Frontal cortex (tissue), 3 donors: ENCODE measurements at regions not wholly inside any gene's neighbourhood (a gene's known extent, or its start where the extent isn't known, plus 50 kb on each side); places are given as distances from the start of the nearest gene placed in this dataset.

ENCODE experiments used
- DNase-seq, 2 donors: peaks; one replicate each; pipeline ENCODE4 v3.0.0; 2012; ENCODE audit warnings: low spot score in 2 of 2
- FAIRE-seq: peaks from 2 replicates; lab custom pipeline; 2012; peaks lifted over from hg19 to GRCh38; lab: Jason Lieb, UNC
- donor health status: control.
- donor health status: control.
- donor health status: control.

DNA sequence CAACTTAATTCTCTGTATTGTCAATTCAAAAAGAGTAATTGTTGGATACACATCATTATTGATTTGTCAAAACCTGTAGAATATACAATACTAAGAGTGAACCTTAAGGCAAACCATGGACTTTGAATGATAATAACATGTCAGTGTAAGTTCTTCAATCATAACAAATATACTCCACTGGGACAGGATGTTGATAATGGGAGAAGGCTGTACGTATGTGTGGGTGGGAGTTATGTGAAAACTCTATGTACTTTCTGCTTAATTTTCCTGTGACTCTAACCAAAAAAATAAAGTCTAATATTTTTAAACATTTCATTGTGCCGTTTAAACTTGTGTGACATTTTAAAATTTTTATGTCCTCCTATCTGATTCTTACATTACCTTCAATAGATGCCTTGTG, 526.7 kb downstream of the SUCLA2 start:
- DNase-seq = no peak

DNA sequence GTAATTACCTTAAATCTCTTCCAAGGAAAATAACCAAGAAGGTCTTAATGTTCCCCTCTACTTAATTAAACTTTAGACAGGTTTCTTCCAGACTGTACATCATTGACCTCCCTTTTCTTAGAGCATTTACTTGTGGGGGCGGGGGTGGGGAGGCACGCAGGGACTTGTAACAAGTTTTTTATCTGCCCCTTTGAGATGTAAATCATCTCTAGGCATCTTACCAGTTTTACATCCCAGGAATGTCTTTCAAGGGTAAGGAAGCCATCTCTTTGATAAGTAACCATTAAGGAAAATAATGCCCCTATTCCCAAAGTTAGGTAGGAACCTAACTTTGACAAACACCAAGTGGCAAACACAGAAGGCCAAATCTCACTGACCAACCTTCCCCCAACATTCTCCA, 528.6 kb downstream of the SUCLA2 start:
- FAIRE-seq = no peak
- no peak for DNase-seq

More for the DNA sequence above, 526.7 kb downstream of the SUCLA2 start:
- FAIRE-seq = no peak

DNA sequence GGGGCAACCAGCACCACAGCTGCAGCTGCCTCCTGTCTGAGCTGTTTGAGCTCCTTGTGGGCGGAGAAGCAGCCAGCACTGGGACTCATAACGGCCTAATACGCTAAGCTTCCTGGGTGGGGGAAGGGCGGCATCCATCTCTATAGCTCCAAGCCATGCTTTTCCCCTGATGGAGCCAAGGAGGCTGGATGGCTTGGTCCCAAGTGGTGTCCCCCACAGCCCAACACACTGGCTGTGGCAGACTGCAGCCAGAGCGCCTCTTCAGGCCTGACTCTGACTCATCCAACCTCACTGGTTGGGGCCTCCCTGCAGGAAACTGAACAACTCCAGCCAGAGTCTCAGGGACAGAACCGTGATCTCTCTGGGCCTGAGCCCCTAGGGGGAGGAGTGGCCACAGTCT, 537.3 kb downstream of the SUCLA2 start:
- no peak for FAIRE-seq
- DNase-seq = no peak

DNA sequence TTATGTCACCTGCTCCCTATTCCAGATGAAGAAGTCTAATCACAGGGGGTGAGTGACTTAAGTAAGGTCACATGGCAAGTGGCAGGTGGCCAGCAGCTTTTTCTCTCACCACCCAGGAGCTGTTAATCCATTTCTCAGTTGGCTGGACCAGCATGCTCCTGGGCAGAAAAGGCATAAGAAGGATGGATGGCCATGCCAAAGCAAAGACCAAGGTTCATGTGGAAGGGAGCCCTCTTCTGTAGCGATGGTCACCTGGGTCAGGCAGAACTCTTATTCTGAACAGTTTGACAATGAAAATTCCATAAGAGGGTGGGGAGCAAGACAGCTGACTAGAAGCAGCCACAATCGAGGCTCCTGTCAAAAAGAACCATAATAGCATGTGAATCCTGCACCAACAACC, 538.1 kb downstream of the SUCLA2 start:
- DNase-seq = no peak
- no peak for FAIRE-seq

DNA sequence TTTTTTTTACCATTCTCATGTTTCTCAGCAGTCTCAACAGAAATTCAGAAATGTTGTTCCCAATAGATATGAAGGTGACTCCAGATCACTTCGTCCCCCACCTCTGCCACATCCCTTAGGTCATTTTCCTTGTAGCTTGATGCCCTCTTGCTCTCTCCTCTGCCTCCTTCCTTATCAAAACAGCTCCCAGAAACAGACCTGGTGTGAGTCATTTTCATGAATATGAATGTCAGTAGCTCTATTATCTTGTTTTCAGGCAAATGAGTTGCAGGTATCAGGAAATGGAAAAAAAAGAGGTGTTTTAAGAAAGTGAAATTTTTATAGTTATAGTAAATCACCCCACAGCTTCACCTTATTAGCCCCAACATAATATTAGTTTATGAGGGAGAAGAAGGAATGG, 539.3 kb downstream of the SUCLA2 start:
- FAIRE-seq (no peak), DNase-seq (no peak)

DNA sequence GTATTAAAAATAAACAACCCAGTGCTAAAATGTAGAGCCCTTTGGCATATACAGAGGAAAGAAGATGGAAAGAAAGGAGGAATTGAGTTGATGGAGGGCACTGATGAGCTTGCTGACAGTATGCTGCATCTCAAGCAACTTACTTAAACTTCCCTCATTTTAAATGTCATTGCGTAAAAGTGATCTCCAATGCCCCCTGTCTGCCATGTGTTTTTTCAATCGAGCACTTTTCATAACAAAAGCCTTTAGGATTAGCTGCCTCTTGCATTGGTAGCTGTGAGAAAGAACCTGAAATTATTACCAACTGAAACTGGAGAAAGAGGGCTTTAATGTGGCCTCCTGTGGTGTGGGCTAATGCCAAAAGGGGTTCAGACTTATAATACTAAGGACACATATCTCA, 541.6 kb downstream of the SUCLA2 start:
- FAIRE-seq = no peak

DNA sequence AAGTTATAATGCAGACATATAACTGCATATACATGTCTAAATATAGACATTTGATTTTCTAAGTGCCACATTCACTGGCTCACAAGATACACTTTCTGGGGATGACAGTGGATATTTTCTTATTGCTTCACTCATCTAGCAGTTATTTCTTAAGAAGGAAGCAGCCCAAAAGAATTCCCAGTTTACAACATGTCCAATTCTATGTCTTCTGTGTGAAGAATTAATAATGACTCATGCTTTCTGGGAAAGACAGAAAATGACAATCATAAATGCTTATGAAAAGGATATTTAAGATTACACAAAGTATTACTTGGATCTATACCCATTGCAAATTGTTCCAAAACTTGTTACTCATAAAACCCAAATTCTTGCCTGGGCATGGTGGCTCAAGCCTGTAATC, 543.4 kb downstream of the SUCLA2 start:
- no peak for FAIRE-seq
- no peak for DNase-seq

More for the DNA sequence above, 541.6 kb downstream of the SUCLA2 start:
- DNase-seq = no peak

DNA sequence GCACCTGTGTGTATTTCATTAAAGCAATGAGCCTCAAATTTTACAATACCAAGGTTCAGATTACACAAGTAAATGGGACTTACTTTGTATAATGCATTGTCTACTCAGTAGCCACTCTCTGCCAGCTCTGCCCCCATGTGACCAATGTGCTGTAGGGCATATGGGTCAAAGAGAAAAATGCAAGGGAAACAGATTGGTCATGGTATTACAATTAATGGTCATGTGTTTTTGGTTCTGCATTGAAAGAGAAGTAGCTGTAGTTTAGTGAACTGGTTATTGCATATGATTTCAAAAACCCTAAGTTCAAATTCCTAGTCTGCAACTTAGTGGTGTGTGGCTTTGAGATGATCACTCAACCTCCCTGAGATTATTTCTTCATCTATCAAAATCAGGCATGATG, 545.4 kb downstream of the SUCLA2 start:
- FAIRE-seq (no peak), DNase-seq (no peak)

DNA sequence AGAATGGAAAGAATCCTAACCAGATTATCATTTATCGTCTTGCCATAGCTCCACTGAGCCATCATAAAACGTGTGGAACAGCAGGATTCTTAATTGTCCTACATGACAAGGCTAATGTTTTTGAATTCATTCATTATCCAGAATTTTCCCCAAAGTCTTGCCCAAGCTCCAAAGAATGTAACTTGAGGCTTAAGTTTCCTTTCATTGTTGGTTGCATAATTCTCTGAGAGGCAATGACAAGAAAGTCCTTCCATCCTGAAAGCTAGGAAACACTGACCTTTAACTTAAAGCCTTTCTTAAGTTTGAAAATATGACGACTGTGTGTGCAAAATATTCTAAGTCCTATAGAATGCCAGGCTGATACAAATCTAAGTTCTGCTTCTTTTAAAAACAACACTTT, 546.1 kb downstream of the SUCLA2 start:
- FAIRE-seq = no peak
- no peak for DNase-seq

DNA sequence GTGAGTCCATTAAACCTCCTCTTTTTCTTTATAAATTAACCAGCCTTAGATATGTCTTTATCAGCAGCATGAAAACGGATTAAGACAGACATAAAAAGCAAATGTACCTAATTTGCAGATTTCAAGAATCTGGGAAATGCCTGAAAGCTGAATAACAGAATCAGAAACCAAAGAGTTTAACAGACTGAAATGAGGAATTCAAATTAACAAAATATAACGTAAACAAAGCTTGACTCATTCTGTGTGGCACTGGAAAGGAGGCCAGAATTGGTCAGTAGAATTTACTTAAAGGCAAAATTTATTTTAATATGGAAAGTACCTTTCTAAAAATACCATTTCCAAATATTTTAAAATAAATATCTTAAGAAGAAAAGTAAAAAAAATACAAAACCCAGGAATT, 540.6 kb upstream of the HTR2A start:
- FAIRE-seq = peak; percentile 52

DNA sequence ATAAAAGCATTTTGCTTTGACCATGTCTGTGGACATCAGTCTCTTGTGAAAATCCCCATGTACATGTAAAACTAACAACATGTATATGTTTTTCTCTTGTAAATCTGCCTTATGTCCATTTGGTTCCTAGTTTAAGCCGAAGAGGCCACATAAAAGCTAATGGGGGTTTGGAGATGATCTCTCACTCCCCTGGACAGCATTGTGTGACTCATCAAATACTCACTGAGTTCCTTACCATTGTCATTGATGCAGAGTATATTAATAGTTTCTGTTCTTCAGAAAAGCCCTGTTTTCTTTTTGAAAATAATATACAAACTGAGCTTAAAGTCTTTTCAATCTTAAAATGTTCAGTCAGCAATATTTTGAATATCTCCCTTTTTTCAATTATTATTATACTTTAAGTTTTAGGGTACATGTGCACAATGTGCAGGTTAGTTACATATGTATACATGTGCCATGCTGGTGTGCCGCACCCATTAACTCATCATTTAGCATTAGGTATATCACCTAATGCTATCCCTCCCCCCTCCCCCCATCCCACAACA, 536.7 kb upstream of the HTR2A start:
- no peak for DNase-seq

More for the DNA sequence above, 540.6 kb upstream of the HTR2A start:
- DNase-seq = no peak

DNA sequence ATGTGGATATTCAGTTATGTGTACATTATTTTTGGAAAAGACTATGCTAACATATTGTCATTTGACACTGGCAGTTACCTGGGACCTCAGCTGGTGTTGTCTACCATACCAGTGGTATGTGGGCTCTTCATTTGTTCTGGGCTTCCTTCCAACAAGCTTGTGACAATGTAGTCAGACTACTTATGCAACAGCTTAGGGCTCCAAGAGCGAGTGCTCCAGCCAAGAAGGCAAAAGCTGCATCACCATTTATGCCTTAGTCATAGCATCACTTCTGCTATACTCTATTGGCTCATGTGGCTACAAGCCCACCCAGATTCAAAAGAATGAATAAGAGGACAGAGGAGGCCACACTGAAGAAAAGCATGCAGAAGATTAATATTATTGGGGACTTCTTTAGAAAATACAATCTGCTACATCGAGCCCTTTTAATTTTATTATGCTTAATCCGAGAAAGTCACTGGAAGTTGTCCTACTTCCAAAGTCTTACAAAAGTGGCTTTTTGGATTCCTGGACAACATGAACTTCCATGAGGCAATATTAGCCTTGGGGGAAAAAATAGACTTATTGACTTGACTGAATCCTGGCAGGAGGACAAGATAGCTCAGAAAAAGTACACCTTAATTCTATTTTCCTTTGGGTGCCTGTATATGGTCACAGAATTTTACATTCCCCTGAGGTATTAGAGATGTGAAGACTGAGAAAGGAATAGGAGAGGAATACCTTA, 529.4 kb upstream of the HTR2A start:
- no peak for FAIRE-seq
- no peak for DNase-seq

More for the DNA sequence above, 536.7 kb upstream of the HTR2A start:
- no peak for FAIRE-seq

DNA sequence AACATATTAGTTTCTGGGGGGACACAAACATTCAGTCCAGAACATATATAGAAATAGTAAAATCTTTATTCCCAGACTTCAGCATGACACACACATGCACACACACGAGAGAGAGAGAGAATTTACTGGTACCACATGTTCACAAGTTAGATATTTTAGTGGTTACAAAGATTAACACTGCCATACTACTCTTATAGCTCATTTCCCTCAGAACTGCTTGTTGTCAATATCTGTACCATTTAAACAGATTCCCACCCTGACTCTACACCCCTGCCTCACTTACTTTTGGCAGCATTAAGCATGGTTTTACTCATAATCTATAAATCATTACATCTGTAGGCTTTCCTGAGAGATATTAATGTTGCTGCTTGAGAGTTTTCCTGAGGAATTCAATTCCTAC, 524.7 kb upstream of the HTR2A start:
- no peak for FAIRE-seq
- no peak for DNase-seq

DNA sequence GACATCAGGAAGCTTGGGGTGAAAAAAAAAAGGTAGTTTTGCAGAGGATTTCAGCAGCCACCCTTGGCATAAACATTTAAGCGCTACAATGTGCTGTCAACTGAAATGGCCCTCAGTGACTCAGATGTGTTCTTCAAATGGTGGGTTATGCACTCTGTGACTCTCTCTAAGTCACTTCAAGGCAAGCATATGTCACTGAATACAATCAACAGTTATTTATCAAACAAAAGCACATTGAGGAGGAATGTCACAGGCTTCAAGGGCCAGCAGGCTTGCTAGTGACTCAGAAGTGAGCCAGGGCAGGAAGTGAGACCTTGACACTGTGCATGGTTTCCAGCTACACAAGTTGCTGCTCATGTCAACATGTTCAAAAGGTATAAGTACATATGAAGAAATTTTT, 523.7 kb upstream of the HTR2A start:
- FAIRE-seq = no peak
- no peak for DNase-seq

DNA sequence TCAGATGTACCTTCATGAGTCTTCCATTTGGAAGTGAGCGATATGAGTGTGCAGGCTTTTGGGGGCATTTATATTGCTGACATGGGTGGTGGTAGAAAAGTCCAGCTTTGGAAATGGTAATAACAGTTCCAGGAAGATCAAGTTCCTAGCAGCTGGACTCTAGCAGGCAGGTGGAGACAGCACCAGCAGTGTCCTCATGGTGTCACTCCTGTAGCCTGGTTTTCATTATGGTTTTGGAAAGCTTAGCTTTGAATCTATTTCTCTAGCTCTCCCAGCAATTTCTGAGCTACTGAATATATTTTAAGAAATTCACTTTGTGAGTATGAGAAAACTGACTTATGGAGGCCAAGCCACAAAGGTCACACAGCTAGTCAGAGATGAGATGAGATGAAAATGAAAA, 523.2 kb upstream of the HTR2A start:
- no peak for DNase-seq
- no peak for FAIRE-seq

DNA sequence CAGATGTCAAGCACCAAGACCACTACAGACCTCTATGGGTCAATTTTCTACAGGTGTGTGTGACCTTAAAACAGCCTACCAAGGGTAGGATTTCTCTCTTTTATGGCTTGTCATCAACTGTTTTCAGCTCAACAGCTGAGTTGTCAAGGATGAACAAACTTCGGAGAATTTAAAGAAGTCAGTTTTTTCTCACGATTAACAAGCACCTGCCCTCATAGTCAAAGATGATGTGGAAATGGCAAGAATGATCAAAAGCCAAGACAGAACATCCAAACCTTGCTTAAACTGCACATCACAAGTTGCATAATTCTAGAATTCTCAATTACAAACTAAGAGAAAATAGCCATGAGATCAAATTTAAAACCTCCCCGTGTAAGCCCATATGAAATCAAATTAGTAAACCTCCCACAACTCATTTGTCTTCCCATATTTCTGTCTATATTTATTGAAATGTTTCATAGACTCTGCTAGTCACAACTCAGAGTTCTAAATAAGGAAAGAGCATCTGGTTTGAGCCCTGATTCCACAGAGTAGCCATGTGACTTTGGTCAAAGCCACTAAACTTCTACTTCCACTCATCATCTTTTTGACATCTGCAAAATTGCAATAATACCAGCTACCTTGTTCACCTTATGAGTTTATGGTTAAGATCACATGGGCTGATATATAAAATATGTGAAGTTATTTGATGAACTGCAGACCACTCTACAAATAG, 521.5 kb upstream of the HTR2A start:
- no peak for FAIRE-seq
- DNase-seq = no peak

DNA sequence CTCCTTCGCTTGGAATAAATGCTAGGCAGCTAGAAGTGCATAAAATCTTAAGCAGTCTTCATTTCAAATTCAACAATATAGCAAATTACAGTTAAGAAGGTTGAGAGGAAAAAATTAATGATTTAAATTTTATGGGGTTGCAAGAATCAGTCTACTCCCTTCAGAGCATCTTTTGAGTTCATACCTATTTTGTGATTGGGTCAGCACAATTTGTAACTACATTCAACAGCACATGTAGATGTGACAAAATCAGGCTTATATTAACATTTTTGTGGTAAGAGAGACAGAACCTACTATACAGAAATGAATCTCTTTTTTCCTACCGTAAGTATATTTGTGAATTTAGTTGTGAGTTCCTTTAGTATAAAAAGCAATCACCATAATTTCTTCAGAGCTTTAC, 520.6 kb upstream of the HTR2A start:
- DNase-seq = no peak
- FAIRE-seq = no peak

DNA sequence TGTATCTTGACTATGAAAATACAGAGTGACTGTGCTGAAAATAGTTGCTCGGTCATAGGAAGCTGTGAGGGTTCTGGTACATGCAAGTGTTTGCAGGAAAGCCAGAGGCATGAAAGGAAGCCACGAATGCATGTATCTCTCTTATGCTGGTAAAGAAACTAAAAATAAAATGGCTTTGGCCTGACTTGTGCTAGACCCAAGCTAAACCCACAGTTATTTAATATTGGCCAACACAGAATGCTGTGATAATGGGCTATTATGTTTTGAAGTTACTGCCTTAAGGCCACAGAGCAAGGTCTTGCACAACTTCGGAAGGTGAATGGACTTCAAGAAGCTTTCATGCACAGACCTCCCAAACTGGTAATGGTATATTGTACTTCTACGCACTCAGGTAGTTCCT, 518.2 kb upstream of the HTR2A start:
- no peak for FAIRE-seq

DNA sequence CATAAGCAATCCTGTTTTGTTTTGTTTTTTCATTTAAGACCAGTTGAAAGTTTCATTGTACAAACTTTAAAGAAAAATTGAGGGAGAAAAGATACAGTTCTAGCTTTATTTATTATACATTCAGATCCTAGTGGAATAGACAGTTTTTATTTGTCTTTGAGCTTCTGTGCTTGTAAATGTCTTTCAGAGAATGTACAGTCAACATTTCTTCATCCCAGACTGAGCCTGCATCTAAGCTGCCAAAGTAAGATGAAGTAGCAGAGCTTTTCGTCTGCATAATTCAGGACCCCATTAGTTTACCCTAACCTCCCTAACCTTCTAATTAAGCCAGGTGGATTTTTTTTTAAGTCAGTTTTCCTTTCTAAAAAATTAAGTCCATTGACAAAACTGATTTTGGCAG, 516.7 kb upstream of the HTR2A start:
- FAIRE-seq (no peak), DNase-seq (no peak)

More for the DNA sequence above, 518.2 kb upstream of the HTR2A start:
- no peak for DNase-seq

DNA sequence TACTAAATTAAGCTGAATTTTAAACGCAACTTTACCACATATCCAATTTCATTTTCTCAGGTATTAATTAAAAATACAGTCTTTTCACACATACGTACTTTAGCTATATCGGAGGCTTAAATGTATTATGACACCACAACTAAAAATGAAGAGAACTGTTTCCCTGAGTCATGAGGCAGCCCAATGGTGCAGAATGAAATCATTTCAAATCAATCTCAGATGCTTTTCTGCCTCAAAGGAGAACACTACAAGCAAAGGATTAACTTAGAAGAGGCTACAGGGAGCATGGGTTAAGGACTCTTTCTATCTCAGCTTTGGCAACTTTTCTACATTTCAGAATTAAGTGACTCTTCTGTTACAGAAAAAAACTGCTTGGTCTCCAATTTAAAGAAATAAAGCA, 516.3 kb upstream of the HTR2A start:
- DNase-seq (no peak), FAIRE-seq (no peak)

DNA sequence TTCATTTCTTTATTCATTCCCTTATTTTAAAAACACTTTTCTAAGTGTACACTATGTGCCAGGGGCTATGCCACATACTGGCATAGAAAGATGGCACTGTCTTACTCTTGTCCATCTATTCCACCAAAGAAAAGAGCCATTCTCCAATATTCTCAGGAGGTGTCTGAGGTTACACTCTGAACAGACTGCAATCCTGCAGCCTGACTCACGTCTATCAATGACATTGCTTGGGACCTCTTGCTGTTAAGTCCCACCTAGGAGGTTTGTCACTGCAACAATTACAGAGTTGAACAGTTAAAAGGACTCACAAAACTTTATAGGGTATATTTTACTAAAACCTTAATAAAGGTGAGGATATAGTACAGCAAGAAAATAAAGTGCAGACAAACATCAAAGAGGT, 512.9 kb upstream of the HTR2A start:
- DNase-seq (no peak), FAIRE-seq (no peak)
